Small intestine (tissue), 7 donors: ENCODE measurements at regions not wholly inside any gene's neighbourhood (a gene's known extent, or its start where the extent isn't known, plus 50 kb on each side); places are given as distances from the start of the nearest gene placed in this dataset.

Source experiments
- DNase-seq, 2 donors: peaks; one replicate each; pipeline versions ENCODE4 v3.0.0 to v3.0.0-alpha.2; 2013
- FAIRE-seq: peaks from 2 replicates; lab custom pipeline; 2012; peaks lifted over from hg19 to GRCh38; lab: Jason Lieb, UNC
- H3K27ac ChIP-seq, 3 donors: one replicate each; pipeline ENCODE4 v1.5.1; 2013; ENCODE audit warnings: low read length in 2 of 3, mild to moderate bottlenecking in 2 of 3, control low read depth in 1 of 3, inconsistent platforms in 1 of 3, low read depth in 1 of 3, moderate library complexity in 1 of 3
- H3K27me3 ChIP-seq, 3 donors: one replicate each; pipeline ENCODE4 v1.6.1; 2013; ENCODE audit warnings: low read length in 3 of 3, inconsistent platforms in 1 of 3; ENCODE audit not compliant: control insufficient read depth in 3 of 3, insufficient read depth in 3 of 3
- H3K36me3 ChIP-seq, 3 donors: one replicate each; pipeline ENCODE4 v1.6.1; 2013; ENCODE audit warnings: low read length in 3 of 3, inconsistent platforms in 1 of 3, low read depth in 1 of 3, mild to moderate bottlenecking in 1 of 3, moderate library complexity in 1 of 3; ENCODE audit not compliant: control insufficient read depth in 3 of 3, insufficient read depth in 2 of 3
- H3K4me1 ChIP-seq, 3 donors: one replicate each; pipeline ENCODE4 v1.6.1; 2013; ENCODE audit warnings: low read length in 2 of 3, inconsistent platforms in 1 of 3, low read depth in 1 of 3, mild to moderate bottlenecking in 1 of 3, moderate library complexity in 1 of 3; ENCODE audit not compliant: control insufficient read depth in 3 of 3, insufficient read depth in 2 of 3
- H3K4me3 ChIP-seq, 3 donors: one replicate each; pipeline ENCODE4 v1.5.1; 2013; ENCODE audit warnings: low read length in 3 of 3, control low read depth in 1 of 3, inconsistent platforms in 1 of 3, low read depth in 1 of 3, mild to moderate bottlenecking in 1 of 3, moderate library complexity in 1 of 3
- H3K9me3 ChIP-seq, 2 donors: one replicate each; pipeline ENCODE4 v1.6.1; 2013; ENCODE audit warnings: low read depth in 1 of 2, low read length in 1 of 2; ENCODE audit not compliant: control insufficient read depth in 2 of 2, insufficient read depth in 1 of 2
- WGBS, 3 donors: extraction: QIAGEN DNeasy Blood & Tissue Kit; methylation state at CpG; one replicate each; pipeline ENCODE4 v1.1.7; 2013; 5-methylcytosine and 5-hydroxymethylcytosine counted together
- donor health status: healthy with polysubstance abuse.
- donor health status: control.
- donor health status: control.
- donor health status: Bipolar disorder and iron deficiency.
- donor health status: healthy.

DNA sequence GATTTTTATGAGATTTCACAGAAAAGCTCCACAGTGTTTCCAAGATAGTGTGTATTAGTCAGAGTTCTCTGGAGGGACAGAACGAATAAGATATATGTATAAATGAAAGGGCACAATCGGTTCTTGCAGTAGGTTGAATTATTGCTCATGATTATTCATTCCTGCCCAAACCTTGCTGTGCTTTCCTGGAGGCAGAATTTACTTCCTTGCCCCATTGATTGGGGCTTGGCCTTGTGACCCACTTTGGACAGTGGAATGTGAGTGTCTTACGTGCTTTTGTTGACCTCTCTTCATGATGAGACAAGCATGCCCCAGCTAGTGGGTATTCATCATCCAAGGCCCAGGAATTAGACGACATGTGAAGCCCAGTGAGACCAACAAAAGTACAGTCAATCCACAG is 53.0 kb upstream of the ABCB5 start:
- no peaks in the 10 kb centered on the region for H3K9me3 ChIP-seq
- 74 to 82% (median 78%) methylated on average over 4 of the region's 4 CpGs for WGBS, 3 donors
- H3K27me3 ChIP-seq: no peaks in the 10 kb centered on the region
- no peak overlapping the region for H3K4me3 ChIP-seq
- no peaks in the 10 kb centered on the region for H3K36me3 ChIP-seq
- H3K27ac ChIP-seq: no peak overlapping the region
- FAIRE-seq (no peak), DNase-seq (no peak)
- no peaks in the 10 kb centered on the region for H3K4me1 ChIP-seq
